Spleen (tissue), 3 donors: ENCODE measurements at regions not wholly inside any gene's neighbourhood (a gene's known extent, or its start where the extent isn't known, plus 50 kb on each side); places are given as distances from the start of the nearest gene placed in this dataset.

Source experiments
- POLR2A ChIP-seq, 3 donors: fragments of 450-650 bp; IDR thresholded peaks; one replicate each; pipeline ENCODE4 v1.5.1; 2017; ENCODE audit warnings: antibody characterized with exemption in 3 of 3, mild to moderate bottlenecking in 1 of 3
- POLR2AphosphoS5 ChIP-seq, 3 donors: sonication (generic); formaldehyde crosslinking; IDR thresholded peaks; one replicate each; pipeline ENCODE4 v1.5.1; 2017; ENCODE audit warnings: antibody characterized with exemption in 3 of 3

- TF ChIP-seq POLR2A (IDR thresholded peaks at IDR 0.05) (no peak), POLR2AphosphoS5 (IDR thresholded peaks at IDR 0.05) (no peak)
Observed at GRCh38 chr9:126563556-126563955, 50.2 kb upstream of the LMX1B start.
